Heart left ventricle (tissue), 16 donors: ENCODE measurements at regions not wholly inside any gene's neighbourhood (a gene's known extent, or its start where the extent isn't known, plus 50 kb on each side); places are given as distances from the start of the nearest gene placed in this dataset.

ENCODE experiments used
- ATAC-seq, 4 donors: fragments of 200-7000 bp; cut with Tn5 transposase; one replicate each; pipeline ENCODE4 v1.9.1; 2020 to 2022; ENCODE audit warnings: moderate library complexity in 4 of 4, mild to moderate bottlenecking in 3 of 4, moderate number of reproducible peaks in 1 of 4
- DNase-seq, 5 donors: peaks; one replicate each; pipeline ENCODE4 v3.0.0-alpha.2; 2020
- H3K27ac ChIP-seq, 12 donors: fragments of 200-600 bp; sonication (generic) in 4 of 12; one replicate each; pipeline versions ENCODE4 v1.5.0 to v1.8.0; 2016 to 2022; ENCODE audit warnings: mild to moderate bottlenecking in 2 of 12
- H3K27me3 ChIP-seq, 9 donors: fragments of 200-600 bp; sonication (generic) in 2 of 9; one replicate each; pipeline versions ENCODE4 v1.5.1 to v1.8.0; 2016 to 2022; ENCODE audit warnings: mild to moderate bottlenecking in 3 of 9
- H3K36me3 ChIP-seq, 9 donors: fragments of 200-600 bp; sonication (generic) in 2 of 9; one replicate each; pipeline versions ENCODE4 v1.5.0 to v1.8.0; 2018 to 2022; ENCODE audit warnings: mild to moderate bottlenecking in 2 of 9
- H3K4me1 ChIP-seq, 12 donors: fragments of 200-600 bp; sonication (generic) in 4 of 12; one replicate each; pipeline versions ENCODE4 v1.5.0 to v1.8.0; 2016 to 2022; ENCODE audit warnings: mild to moderate bottlenecking in 3 of 12
- H3K4me3 ChIP-seq, 12 donors: fragments of 200-600 bp; sonication (generic) in 4 of 12; one replicate each; pipeline versions ENCODE4 v1.5.0 to v1.8.0; 2017 to 2022; ENCODE audit warnings: mild to moderate bottlenecking in 9 of 12, moderate library complexity in 4 of 12
- H3K9me3 ChIP-seq, 12 donors: fragments of 200-600 bp; sonication (generic) in 4 of 12; one replicate each; pipeline versions ENCODE4 v1.5.0 to v1.8.0; 2016 to 2022; ENCODE audit warnings: mild to moderate bottlenecking in 1 of 12
- CTCF ChIP-seq, 12 donors: fragments of 200-600 bp; sonication (generic) in 4 of 12; IDR thresholded peaks; one replicate each; pipeline versions ENCODE4 v1.5.0 to v1.8.0; 2018 to 2022; ENCODE audit warnings: antibody characterized with exemption in 12 of 12, mild to moderate bottlenecking in 5 of 12
- POLR2A ChIP-seq, 2 donors: fragments of 450-650 bp; IDR thresholded peaks; one replicate each; pipeline ENCODE4 v1.6.1; 2017; ENCODE audit warnings: antibody characterized with exemption in 2 of 2, mild to moderate bottlenecking in 2 of 2, moderate library complexity in 2 of 2
- WGBS, 4 donors: extraction: QIAGEN DNeasy Blood & Tissue Kit in 2 of 4; methylation state at CpG; one replicate each; pipeline versions ENCODE4 v1.1.5 to v1.1.7; 2013 to 2018; 5-methylcytosine and 5-hydroxymethylcytosine counted together
- intact Hi-C, 10 donors: fragments of 100-400 bp; cut with DNase I; formaldehyde crosslinking; loops; one replicate each; pipeline versions ENCODE4 v1.11.1 to v1.14.2; 2022
- donor health status: ischemic (EF 13 %, LVEDD 7.1; RV severe dilation, severe dysfunction).
- donor health status: healthy with polysubstance abuse.
- donor health status: DM: no; HTN: yes; CAD: no.
- donor health status: DM: no; HTN: no; CAD: no.
- donor health status: ischemic (EF 25% LVEDD 6.9; RV normal size, moderate dysfunction).
- donor health status: ischemic (EF 25% LVEDD 5.7; RV mildly dilated, moderate dysfunction).
- donor health status: healthy.
- donor health status: DM: yes; HTN: yes; CAD: no.
- donor health status: ischemic (EF 35%, LVEDD 5.7; RV mildly dilated, moderate dysfunction).
- donor health status: nonischemic (EF 11% LVEDD 7.7; RV severe dilation, severe dysfunction).
- donor health status: DM: yes; HTN: yes; CAD: no.
- donor health status: PGD.
- donor health status: ischemic (EF 29% LVEDD 5.4; RV normal size, mild dysfunction).
- donor health status: nonischemic (EF 23%, LVEDD 6.1; RV moderate dilation, normal function).

DNA sequence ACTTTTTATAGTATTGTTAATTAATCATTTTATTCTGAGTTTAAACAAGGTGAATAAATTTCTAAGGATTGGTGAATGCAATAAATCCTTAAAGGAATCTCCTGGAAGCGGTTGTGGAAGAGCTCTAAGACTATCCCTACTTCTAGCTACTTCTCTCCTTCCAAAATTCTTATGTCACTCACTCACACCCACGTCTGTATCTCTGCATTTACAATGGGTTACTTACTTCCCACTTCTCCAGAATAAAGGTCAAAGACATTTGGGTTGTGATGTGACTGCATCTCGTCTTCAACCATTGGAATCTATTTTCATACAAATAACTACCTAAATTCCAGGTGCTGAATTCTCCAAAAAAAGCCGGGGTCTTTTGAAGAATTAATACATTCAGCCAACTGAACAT is 234.2 kb upstream of the MDFIC2 start:
- no peak overlapping the region for H3K4me3 ChIP-seq
- 71 to 81% (median 74%) methylated on average over 4 of the region's 4 CpGs for WGBS, 4 donors
- intact Hi-C loops, result loop anchor here in 1 of 10 donors (10.0 kb wide), 1 partner anchor 528 kb away; no protein-coding TSS in a partner anchor
- no peaks in the 10 kb centered on the region for H3K36me3 ChIP-seq
- no peaks in the 10 kb centered on the region for H3K27me3 ChIP-seq
- H3K27ac ChIP-seq, result no peak overlapping the region
- no peak for TF ChIP-seq POLR2A (IDR thresholded peaks at IDR 0.05)
- no peak for TF ChIP-seq CTCF (IDR thresholded peaks at IDR 0.05)
- ATAC-seq (no peak), DNase-seq (no peak)
- H3K4me1 ChIP-seq, result no peaks in the 10 kb centered on the region
- H3K9me3 ChIP-seq, result no peaks in the 10 kb centered on the region

DNA sequence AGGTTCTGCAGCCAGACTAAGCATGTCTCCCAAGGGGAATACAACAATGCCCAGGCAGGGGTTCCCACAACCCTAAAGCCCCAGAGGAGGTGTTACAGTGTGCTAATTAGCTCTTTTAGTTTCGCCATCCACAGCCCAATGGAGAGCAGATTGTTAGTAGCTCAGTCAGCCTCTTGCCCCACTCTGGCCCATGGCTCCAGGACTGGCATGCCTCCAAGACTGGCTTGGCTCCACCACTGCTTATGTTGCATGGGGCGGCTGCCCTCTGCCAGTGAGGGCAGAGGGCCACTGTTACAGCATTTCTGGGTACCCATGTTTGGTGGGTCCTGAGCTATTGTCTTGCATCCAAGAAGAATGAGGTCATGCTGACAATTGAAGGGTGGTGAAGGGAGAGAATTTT is 231.1 kb upstream of the MDFIC2 start:
- H3K36me3 ChIP-seq, result no peaks in the 10 kb centered on the region
- H3K27me3 ChIP-seq, result peaks cover 0 to 5% (median 0%) of the 10 kb centered on the region in 9 donors
- no peaks in the 10 kb centered on the region for H3K4me1 ChIP-seq
- TF ChIP-seq POLR2A (IDR thresholded peaks at IDR 0.05), result no peak
- TF ChIP-seq CTCF (IDR thresholded peaks at IDR 0.05), result no peak
- no peak overlapping the region for H3K27ac ChIP-seq
- DNase-seq (no peak), ATAC-seq (no peak)
- no peak overlapping the region for H3K4me3 ChIP-seq
- intact Hi-C loops, result loop anchor here in 1 of 10 donors (10.0 kb wide), 1 partner anchor 531 kb away; no protein-coding TSS in a partner anchor
- 87 to 100% (median 96%) methylated on average over 2 of the region's 2 CpGs for WGBS, 4 donors
- no peaks in the 10 kb centered on the region for H3K9me3 ChIP-seq

GRCh38 chr3:70539908-70540307 is 227.5 kb upstream of the MDFIC2 start:
- no peaks in the 10 kb centered on the region for H3K36me3 ChIP-seq
- intact Hi-C loops, result loop anchor here in 5 of 10 donors (10.0 kb wide), 4 partner anchors 535 to 1115 kb away; no protein-coding TSS in a partner anchor
- ATAC-seq (no peak), DNase-seq (no peak)
- no peak overlapping the region for H3K4me3 ChIP-seq
- whole genome bisulfite sequencing, 4 donors, result 92 to 98% (median 97%) methylated on average over 2 of the region's 2 CpGs
- H3K27me3 ChIP-seq, result peaks cover 0 to 13% (median 0%) of the 10 kb centered on the region in 9 donors
- no peak for TF ChIP-seq POLR2A (IDR thresholded peaks at IDR 0.05)
- peak in 2 of 12 donors; percentile 9 to 10 for TF ChIP-seq CTCF (IDR thresholded peaks at IDR 0.05)
- H3K9me3 ChIP-seq, result no peaks in the 10 kb centered on the region
- no peaks in the 10 kb centered on the region for H3K4me1 ChIP-seq
- no peak overlapping the region for H3K27ac ChIP-seq

- Histone ChIP-seq H3K36me3 (no peaks in the 10 kb centered on the region), H3K27ac (no peak overlapping the region), H3K4me1 (no peaks in the 10 kb centered on the region), H3K4me3 (no peak overlapping the region), H3K27me3 (peaks cover 0 to 15% (median 0%) of the 10 kb centered on the region in 9 donors), H3K9me3 (no peaks in the 10 kb centered on the region)
- 69 to 75% (median 72%) methylated on average over 2 of the region's 2 CpGs for WGBS, 4 donors
- TF ChIP-seq CTCF (IDR thresholded peaks at IDR 0.05), result no peak
- no peak for TF ChIP-seq POLR2A (IDR thresholded peaks at IDR 0.05)
- DNase-seq, result no peak
- intact Hi-C loops, result loop anchor here in 7 of 10 donors (5.0 to 10.0 kb wide), 6 partner anchors 772 to 1122 kb away; no protein-coding TSS in a partner anchor
- no peak for ATAC-seq
These were observed 220.4 kb upstream of the MDFIC2 start for GRCh38 chr3:70532806-70533205.
